GM12865 (cell line): ENCODE measurements at regions not wholly inside any gene's neighbourhood (a gene's known extent, or its start where the extent isn't known, plus 50 kb on each side); places are given as distances from the start of the nearest gene placed in this dataset.

Experiments used
- DNase-seq: peaks from one replicate; pipeline ENCODE4 v3.0.0; 2010; ENCODE audit warnings: low read depth
- H3K4me3 ChIP-seq: 2 replicates; pipeline ENCODE4 v1.5.1; 2011; ENCODE audit warnings: mild to moderate bottlenecking, low read depth, low read length, control low read depth
- TF ChIP-seq, protein P1 (sequence below): IDR thresholded peaks from 2 replicates; pipeline ENCODE4 v1.5.1; 2011; ENCODE audit warnings: low read length, control low read depth, low read depth, inconsistent platforms; ENCODE audit not compliant: insufficient read depth; ENCODE audit errors: missing control alignments

DNA sequence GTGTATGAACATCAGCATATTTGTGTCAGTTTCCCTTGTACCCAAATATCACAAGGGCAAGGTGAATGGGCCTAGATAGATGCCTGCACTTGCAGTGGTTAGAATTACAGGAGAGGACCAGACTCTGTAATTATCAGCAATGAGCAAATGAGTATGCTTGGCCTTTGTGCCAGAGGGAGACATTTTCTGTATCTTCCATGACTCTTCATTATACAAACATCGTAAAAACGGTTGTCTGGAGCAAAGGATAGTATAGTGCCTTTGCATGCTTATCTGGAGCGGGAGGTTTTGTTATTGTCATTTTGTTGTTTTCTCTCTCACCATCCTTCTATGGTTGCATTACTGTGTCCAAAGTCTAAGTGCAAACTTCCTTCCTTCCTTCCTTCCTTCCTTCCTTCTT is 1568.5 kb upstream of the NUDT12 start:
- TF ChIP-seq, protein P1, sequence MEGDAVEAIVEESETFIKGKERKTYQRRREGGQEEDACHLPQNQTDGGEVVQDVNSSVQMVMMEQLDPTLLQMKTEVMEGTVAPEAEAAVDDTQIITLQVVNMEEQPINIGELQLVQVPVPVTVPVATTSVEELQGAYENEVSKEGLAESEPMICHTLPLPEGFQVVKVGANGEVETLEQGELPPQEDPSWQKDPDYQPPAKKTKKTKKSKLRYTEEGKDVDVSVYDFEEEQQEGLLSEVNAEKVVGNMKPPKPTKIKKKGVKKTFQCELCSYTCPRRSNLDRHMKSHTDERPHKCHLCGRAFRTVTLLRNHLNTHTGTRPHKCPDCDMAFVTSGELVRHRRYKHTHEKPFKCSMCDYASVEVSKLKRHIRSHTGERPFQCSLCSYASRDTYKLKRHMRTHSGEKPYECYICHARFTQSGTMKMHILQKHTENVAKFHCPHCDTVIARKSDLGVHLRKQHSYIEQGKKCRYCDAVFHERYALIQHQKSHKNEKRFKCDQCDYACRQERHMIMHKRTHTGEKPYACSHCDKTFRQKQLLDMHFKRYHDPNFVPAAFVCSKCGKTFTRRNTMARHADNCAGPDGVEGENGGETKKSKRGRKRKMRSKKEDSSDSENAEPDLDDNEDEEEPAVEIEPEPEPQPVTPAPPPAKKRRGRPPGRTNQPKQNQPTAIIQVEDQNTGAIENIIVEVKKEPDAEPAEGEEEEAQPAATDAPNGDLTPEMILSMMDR: no peak
- no peak for DNase-seq

DNA sequence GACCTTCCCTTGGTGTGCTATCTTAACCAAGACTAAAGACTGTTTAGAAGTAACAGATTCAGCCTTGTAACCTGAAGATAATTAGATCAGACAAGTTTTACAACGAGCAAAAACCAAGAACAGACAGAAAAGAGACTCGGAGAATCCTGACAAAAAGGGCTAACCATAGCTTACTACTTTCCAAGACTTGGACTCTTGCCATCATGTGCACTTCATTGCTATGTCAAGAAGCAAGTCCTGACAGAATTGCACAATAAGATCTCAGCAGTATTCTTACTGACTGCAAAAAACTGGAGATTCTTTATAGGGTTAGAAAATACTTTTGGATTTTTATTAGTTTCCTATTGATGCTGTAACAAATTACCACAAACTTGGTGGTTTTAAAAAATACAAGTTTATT is 1539.0 kb upstream of the NUDT12 start:
- no peak overlapping the region for H3K4me3 ChIP-seq
- TF ChIP-seq, protein P1: no peak
- no peak for DNase-seq

More for the DNA sequence above, 1568.5 kb upstream of the NUDT12 start:
- H3K4me3 ChIP-seq: no peak overlapping the region

DNA sequence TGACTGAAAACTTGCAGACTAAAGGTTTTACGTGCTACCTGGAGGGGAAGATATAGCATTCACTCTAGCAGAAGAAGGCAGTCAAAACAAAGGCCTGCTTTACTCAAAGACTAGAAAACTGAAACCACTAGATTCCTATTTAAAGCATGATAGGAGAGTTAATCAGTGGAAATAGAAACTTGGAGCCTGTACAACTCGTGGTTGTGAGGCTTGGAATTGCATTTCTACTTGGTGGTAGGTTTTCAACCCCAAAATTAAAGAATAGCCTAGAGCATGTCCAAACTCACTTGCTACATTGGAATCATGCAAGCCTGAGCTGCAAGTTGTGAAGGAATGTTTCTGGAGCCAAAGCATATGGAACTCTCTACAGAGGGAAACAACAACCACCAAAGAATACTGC is 1526.4 kb upstream of the NUDT12 start:
- DNase-seq: no peak
- H3K4me3 ChIP-seq: no peak overlapping the region
- TF ChIP-seq, protein P1: no peak

DNA sequence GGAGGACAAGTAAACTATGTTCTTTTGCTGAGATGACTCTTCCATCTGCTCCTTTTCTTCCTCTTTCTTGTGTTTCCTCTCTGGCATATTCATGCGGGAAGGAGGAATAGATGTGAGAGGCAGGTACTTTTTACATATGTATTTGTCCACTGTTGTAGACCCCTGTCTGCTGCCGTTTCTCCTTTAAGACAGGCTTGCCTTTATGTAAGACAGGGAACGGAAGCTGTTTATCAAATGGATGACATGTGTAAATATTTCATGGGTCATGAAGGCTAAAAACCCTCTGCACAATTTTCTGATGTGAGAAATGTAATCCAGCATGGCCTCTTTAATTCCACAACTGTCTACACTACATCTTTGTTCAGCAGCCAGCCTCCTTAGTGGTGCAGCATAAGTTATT is 1525.5 kb upstream of the NUDT12 start:
- no peak overlapping the region for H3K4me3 ChIP-seq

DNA sequence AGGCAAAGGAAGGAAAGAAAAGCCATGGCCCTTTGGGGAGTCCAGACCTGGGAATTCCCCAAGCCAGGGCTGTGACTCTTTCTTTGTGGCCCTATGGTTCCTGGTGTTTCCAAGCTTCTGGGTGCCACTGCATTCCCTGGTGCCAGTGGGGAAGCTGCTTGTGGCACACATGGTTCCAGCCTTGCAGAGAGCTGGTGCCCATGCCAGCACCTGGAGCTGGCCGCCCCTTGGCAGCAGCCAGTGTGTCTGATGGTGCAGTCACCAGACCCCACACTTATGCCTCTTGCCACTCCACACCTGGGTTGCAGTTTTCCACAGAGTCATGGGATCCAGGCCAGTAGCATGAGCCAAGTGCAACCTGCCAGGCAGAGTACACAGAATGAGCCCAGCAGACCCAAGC is 1495.3 kb upstream of the NUDT12 start:
- TF ChIP-seq, protein P1: no peak
- DNase-seq: no peak
- H3K4me3 ChIP-seq: no peak overlapping the region

More for the DNA sequence above, 1525.5 kb upstream of the NUDT12 start:
- TF ChIP-seq, protein P1: no peak
- no peak for DNase-seq

DNA sequence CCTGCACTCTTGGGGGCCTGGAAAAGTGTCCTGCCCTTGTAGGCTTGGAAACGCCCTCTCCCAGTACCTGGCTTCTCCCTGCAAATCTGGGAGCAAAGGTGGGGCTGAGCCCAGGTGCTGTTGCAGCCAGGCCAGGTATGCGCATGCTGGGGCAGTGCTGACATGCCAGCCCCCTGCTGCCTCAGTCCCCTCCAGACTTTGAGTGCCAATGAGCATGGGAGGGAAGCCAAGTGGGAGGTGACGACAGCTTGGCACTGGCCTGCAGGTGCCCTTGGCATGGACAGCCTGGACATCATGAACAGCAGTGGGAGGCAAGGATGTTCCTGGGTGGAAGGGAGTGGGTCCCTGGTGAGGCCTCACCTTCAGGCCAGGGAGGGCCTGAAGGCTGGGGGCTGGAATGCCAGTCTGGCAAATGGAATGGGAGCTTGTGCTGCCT is 1494.4 kb upstream of the NUDT12 start:
- H3K4me3 ChIP-seq: no peak overlapping the region
- TF ChIP-seq, protein P1: no peak
- no peak for DNase-seq

DNA sequence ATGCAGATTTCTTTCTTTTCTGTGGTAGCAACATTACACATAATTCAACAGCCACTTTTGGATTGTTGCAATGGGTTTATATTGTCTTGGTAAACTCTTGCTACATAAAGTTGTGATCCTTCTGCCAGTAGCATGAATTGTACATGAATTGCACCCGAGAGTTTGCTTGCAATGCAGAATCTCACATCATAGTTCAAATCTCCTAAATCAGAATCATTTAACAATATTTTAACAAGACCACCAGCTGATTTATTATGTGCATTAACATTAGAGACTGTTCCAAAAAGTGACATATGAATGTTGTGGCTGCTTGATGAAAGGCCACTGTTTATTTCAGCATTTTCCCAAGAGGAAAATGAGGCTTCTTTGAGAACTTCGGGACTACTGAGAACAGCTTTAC is 1491.8 kb upstream of the NUDT12 start:
- TF ChIP-seq, protein P1: no peak

More for the DNA sequence above, 1491.8 kb upstream of the NUDT12 start:
- no peak for DNase-seq
- H3K4me3 ChIP-seq: no peak overlapping the region
